ENCODE measurements at regions not wholly inside any gene's neighbourhood (a gene's known extent, or its start where the extent isn't known, plus 50 kb on each side); places are given as distances from the start of the nearest gene placed in this dataset.

GRCh38 chr3:159626598-159626997 is 362.0 kb upstream of the IL12A start:
- H3K4me1 ChIP-seq (ENCODE audit: control insufficient read depth, low read length) = no peaks in the 10 kb centered on the region
- no peaks in the 10 kb centered on the region for H4K20me1 ChIP-seq (ENCODE audit: control insufficient read depth, insufficient read depth, low read depth, low read length)
- H3K4me2 ChIP-seq (ENCODE audit: low read length) = no peak overlapping the region
- no peak overlapping the region for H3K27ac ChIP-seq (ENCODE audit: low read depth, low read length)
- H3K27me3 ChIP-seq (ENCODE audit: control insufficient read depth, low read length) = no peaks in the 10 kb centered on the region
- H3K4me3 ChIP-seq (ENCODE audit: low read length) = no peak overlapping the region
- no peaks in the 10 kb centered on the region for H3K9me3 ChIP-seq (ENCODE audit: control insufficient read depth, insufficient read depth, low read length)
- H3K9me2 ChIP-seq (replicated peaks; ENCODE audit: control insufficient read depth, low read length) = no peaks in the 10 kb centered on the region
- H3F3A ChIP-seq (ENCODE audit: control insufficient read depth, insufficient read depth) = no peaks in the 10 kb centered on the region
- H3K79me2 ChIP-seq (ENCODE audit: control insufficient read depth, low read length) = no peaks in the 10 kb centered on the region
- no peaks in the 10 kb centered on the region for H3K36me3 ChIP-seq (ENCODE audit: control insufficient read depth, low read length)
- no peak for TF ChIP-seq EZH2phosphoT487 (IDR thresholded peaks at IDR 0.05; ENCODE audit: borderline replicate concordance, low read length)
- TF ChIP-seq CTCF (IDR thresholded peaks at IDR 0.05; ENCODE audit: low read depth, low read length, poor library complexity, severe bottlenecking) = no peak

GRCh38 chr3:159627229-159627628 is 361.4 kb upstream of the IL12A start:
- TF ChIP-seq CTCF (IDR thresholded peaks at IDR 0.05; ENCODE audit: low read depth, low read length, poor library complexity, severe bottlenecking) (no peak), EZH2phosphoT487 (IDR thresholded peaks at IDR 0.05; ENCODE audit: borderline replicate concordance, low read length) (no peak)
- Histone ChIP-seq H3K9me2 (replicated peaks; ENCODE audit: control insufficient read depth, low read length) (no peaks in the 10 kb centered on the region), H3K4me2 (ENCODE audit: low read length) (no peak overlapping the region), H3K27ac (ENCODE audit: low read depth, low read length) (no peak overlapping the region), H3K36me3 (ENCODE audit: control insufficient read depth, low read length) (no peaks in the 10 kb centered on the region), H3K4me3 (ENCODE audit: low read length) (no peak overlapping the region), H3F3A (ENCODE audit: control insufficient read depth, insufficient read depth) (no peaks in the 10 kb centered on the region), H3K79me2 (ENCODE audit: control insufficient read depth, low read length) (no peaks in the 10 kb centered on the region), H3K27me3 (ENCODE audit: control insufficient read depth, low read length) (no peaks in the 10 kb centered on the region), H3K9me3 (ENCODE audit: control insufficient read depth, insufficient read depth, low read length) (no peaks in the 10 kb centered on the region), H3K4me1 (ENCODE audit: control insufficient read depth, low read length) (no peaks in the 10 kb centered on the region), H4K20me1 (ENCODE audit: control insufficient read depth, insufficient read depth, low read depth, low read length) (no peaks in the 10 kb centered on the region)

- H3K79me2 ChIP-seq (ENCODE audit: control insufficient read depth, low read length) = no peaks in the 10 kb centered on the region
- no peak overlapping the region for H3K4me2 ChIP-seq (ENCODE audit: low read length)
- no peaks in the 10 kb centered on the region for H3K4me1 ChIP-seq (ENCODE audit: control insufficient read depth, low read length)
- no peaks in the 10 kb centered on the region for H4K20me1 ChIP-seq (ENCODE audit: control insufficient read depth, insufficient read depth, low read depth, low read length)
- no peak overlapping the region for H3K4me3 ChIP-seq (ENCODE audit: low read length)
- H3K36me3 ChIP-seq (ENCODE audit: control insufficient read depth, low read length) = no peaks in the 10 kb centered on the region
- no peaks in the 10 kb centered on the region for H3K9me3 ChIP-seq (ENCODE audit: control insufficient read depth, insufficient read depth, low read length)
- no peaks in the 10 kb centered on the region for H3K9me2 ChIP-seq (replicated peaks; ENCODE audit: control insufficient read depth, low read length)
- TF ChIP-seq EZH2phosphoT487 (IDR thresholded peaks at IDR 0.05; ENCODE audit: borderline replicate concordance, low read length) (no peak), CTCF (IDR thresholded peaks at IDR 0.05; ENCODE audit: low read depth, low read length, poor library complexity, severe bottlenecking) (no peak)
- no peaks in the 10 kb centered on the region for H3K27me3 ChIP-seq (ENCODE audit: control insufficient read depth, low read length)
- H3F3A ChIP-seq (ENCODE audit: control insufficient read depth, insufficient read depth) = no peaks in the 10 kb centered on the region
- no peak overlapping the region for H3K27ac ChIP-seq (ENCODE audit: low read depth, low read length)
Measured at GRCh38 chr3:159627634-159628033, 361.0 kb upstream of the IL12A start.

All from DOHH2 (cell line).